ENCODE measurements at regions not wholly inside any gene's neighbourhood (a gene's known extent, or its start where the extent isn't known, plus 50 kb on each side); places are given as distances from the start of the nearest gene placed in this dataset.

DNA sequence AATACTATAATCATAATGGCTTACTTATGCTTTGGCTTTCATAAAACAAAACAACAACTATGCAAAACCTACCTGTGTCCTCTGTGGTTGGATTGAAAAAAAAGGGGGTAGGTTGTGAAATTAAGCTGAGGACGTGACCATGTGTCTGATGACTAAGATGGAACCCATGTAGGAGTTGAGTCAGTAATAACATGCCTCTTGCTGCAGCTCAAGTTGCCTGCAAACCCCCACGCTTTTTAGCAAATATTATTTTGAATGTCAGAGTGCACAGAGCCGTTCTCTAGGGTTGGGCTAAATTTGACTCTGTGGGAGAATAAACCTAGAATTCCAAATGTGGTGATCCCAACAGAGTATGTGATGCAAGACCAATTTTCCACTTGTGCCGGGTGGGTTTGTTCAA, 209.3 kb downstream of the KCNRG start:
- Mint-ChIP-seq H3K4me1 (peaks cover 10% of the 10 kb centered on the region), H3K4me3 (no peak overlapping the region), H3K27ac (no peak overlapping the region), H3K27me3 (peaks cover 4% of the 10 kb centered on the region), H3K9me3 (ENCODE audit: insufficient read depth) (peaks cover 2% of the 10 kb centered on the region)
- H3K9ac ChIP-seq (ENCODE audit: low read length): no peak overlapping the region
- no peaks in the 10 kb centered on the region for H3K36me3 ChIP-seq (replicated peaks in 1 of 2; ENCODE audit: control extremely low read depth in 1 of 2, control insufficient read depth in 1 of 2, extremely low read depth in 1 of 2, insufficient read depth in 2 of 2, low read length in 1 of 2)
- intact Hi-C loops (cut with micrococcal nuclease): no loop called here
- TF ChIP-seq CTCF (IDR thresholded peaks at IDR 0.05) (no peak), EZH2 (IDR thresholded peaks at IDR 0.05; ENCODE audit: borderline replicate concordance, insufficient read depth, low read depth, low read length, poor library complexity, severe bottlenecking) (no peak)
- peaks cover 4 to 14% of the 10 kb centered on the region in 2 donors for H3K4me1 ChIP-seq (ENCODE audit: control insufficient read depth in 2 of 2, insufficient read depth in 2 of 2, low read length in 2 of 2)
- ChIA-PET POLR2A (no interaction called here), CTCF (no interaction called here)
- H3K4me2 ChIP-seq (replicated peaks; ENCODE audit: low read depth, low read length, poor library complexity, severe bottlenecking): no peak overlapping the region
- DNase-seq (no peak), ATAC-seq (ENCODE audit: low read depth) (no peak)
- H4K20me1 ChIP-seq (ENCODE audit: control insufficient read depth, insufficient read depth, low read length, poor library complexity, severe bottlenecking): no peaks in the 10 kb centered on the region
- H3K4me3 ChIP-seq (ENCODE audit: control extremely low read depth in 1 of 5, extremely low read depth in 1 of 5, insufficient read depth in 1 of 5, low read depth in 2 of 5, low read length in 4 of 5): no peak overlapping the region
- no peaks in the 10 kb centered on the region for H3K79me2 ChIP-seq (ENCODE audit: control insufficient read depth, insufficient read depth, low read length)
- 86% methylated on average over 4 of the region's 4 CpGs for WGBS (ENCODE audit: insufficient coverage)
- H3K27ac ChIP-seq (ENCODE audit: low read length in 2 of 2): no peak overlapping the region
- H3K9me3 ChIP-seq (ENCODE audit: control extremely low read depth in 1 of 3, control insufficient read depth in 2 of 3, insufficient read depth in 1 of 3, low read length in 2 of 3): no peaks in the 10 kb centered on the region
- no peaks in the 10 kb centered on the region for H3K27me3 ChIP-seq (replicated peaks in 1 of 4; ENCODE audit: control extremely low read depth in 1 of 4, control insufficient read depth in 3 of 4, insufficient read depth in 4 of 4, low read length in 3 of 4)
- H2AFZ ChIP-seq (ENCODE audit: insufficient read depth, low read depth, low read length, poor library complexity, severe bottlenecking): no peak overlapping the region

DNA sequence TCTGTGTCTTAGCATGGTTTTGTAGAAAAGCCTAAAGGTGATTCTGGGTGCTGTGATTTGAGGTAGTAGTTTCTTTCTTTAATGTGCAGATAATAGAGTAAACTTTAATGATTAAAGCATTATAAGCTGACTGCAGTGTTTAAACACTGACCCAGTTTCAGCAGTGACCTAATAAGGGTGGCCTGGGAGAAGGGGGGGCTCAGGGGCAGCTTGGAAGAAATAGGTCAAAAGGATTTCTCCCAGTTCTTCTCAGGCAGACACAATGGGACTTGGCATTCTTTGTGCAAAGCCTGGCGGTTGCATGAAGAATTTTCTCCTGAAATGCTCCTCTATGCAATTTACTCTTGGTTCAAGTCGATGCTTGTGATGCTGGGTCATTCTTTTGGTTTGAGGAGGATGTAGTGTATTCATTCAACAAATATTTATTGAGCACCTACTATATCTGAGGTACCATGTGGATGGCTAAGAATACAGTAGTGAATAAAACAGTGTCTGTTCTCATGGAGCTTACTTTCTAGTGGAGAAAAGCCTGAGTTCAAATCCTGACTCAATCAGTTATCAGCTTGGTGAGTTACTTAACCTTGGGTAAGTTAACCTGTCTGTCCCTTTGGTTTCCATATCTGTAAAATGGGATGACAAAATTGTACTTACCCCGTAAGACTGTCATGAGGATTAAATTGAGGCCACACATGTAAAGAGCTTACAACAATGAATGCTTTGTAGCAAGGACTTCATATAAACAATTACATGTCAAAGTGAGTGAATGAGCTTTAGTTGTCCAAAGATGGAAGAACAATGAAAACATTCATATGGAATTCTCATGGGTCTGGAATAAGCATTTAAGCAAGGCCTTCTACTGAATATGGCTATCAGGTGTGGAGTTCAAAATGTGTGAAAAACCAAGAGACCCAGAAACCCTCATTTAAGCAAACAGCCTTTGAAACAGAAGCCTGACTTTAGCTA, 210.2 kb downstream of the KCNRG start:
- intact Hi-C loops (cut with micrococcal nuclease): no loop called here
- ChIA-PET CTCF (no interaction called here), POLR2A (interaction anchor here (0.7 kb wide), 1 partner anchor 242 kb away, joined by 3 read pairs; no protein-coding TSS in a partner anchor)

More for the DNA sequence above, 210.2 kb downstream of the KCNRG start:
- H3K27ac Mint-ChIP-seq: no peak overlapping the region
- H3K4me1 Mint-ChIP-seq: peaks cover 19% of the 10 kb centered on the region
- H3K36me3 ChIP-seq (replicated peaks in 1 of 2; ENCODE audit: control extremely low read depth in 1 of 2, control insufficient read depth in 1 of 2, extremely low read depth in 1 of 2, insufficient read depth in 2 of 2, low read length in 1 of 2): no peaks in the 10 kb centered on the region
- TF ChIP-seq EZH2 (IDR thresholded peaks at IDR 0.05; ENCODE audit: borderline replicate concordance, insufficient read depth, low read depth, low read length, poor library complexity, severe bottlenecking): no peak
- no peak for TF ChIP-seq CTCF (IDR thresholded peaks at IDR 0.05)
- H2AFZ ChIP-seq (ENCODE audit: insufficient read depth, low read depth, low read length, poor library complexity, severe bottlenecking): no peak overlapping the region
- no peaks in the 10 kb centered on the region for H3K9me3 ChIP-seq (ENCODE audit: control extremely low read depth in 1 of 3, control insufficient read depth in 2 of 3, insufficient read depth in 1 of 3, low read length in 2 of 3)
- ATAC-seq (ENCODE audit: low read depth) (no peak), DNase-seq (no peak)
- H3K79me2 ChIP-seq (ENCODE audit: control insufficient read depth, insufficient read depth, low read length): no peaks in the 10 kb centered on the region
- H3K27ac ChIP-seq (ENCODE audit: low read length in 2 of 2): no peak overlapping the region
- no peak overlapping the region for H3K4me3 Mint-ChIP-seq
- no peaks in the 10 kb centered on the region for H4K20me1 ChIP-seq (ENCODE audit: control insufficient read depth, insufficient read depth, low read length, poor library complexity, severe bottlenecking)
- peaks cover 4% of the 10 kb centered on the region for H3K27me3 Mint-ChIP-seq
- WGBS (ENCODE audit: insufficient coverage): no CpG with 5 or more reads among the region's 3 CpGs
- no peak overlapping the region for H3K4me3 ChIP-seq (ENCODE audit: control extremely low read depth in 1 of 5, extremely low read depth in 1 of 5, insufficient read depth in 1 of 5, low read depth in 2 of 5, low read length in 4 of 5)
- H3K4me2 ChIP-seq (replicated peaks; ENCODE audit: low read depth, low read length, poor library complexity, severe bottlenecking): no peak overlapping the region
- peaks cover 8 to 22% of the 10 kb centered on the region in 2 donors for H3K4me1 ChIP-seq (ENCODE audit: control insufficient read depth in 2 of 2, insufficient read depth in 2 of 2, low read length in 2 of 2)
- no peak overlapping the region for H3K9ac ChIP-seq (ENCODE audit: low read length)
- H3K27me3 ChIP-seq (replicated peaks in 1 of 4; ENCODE audit: control extremely low read depth in 1 of 4, control insufficient read depth in 3 of 4, insufficient read depth in 4 of 4, low read length in 3 of 4): no peaks in the 10 kb centered on the region
- H3K9me3 Mint-ChIP-seq (ENCODE audit: insufficient read depth): no peaks in the 10 kb centered on the region
